H9 (cell line): ENCODE measurements at regions not wholly inside any gene's neighbourhood (a gene's known extent, or its start where the extent isn't known, plus 50 kb on each side); places are given as distances from the start of the nearest gene placed in this dataset.

Experiments
- DNase-seq: peaks from one replicate; pipeline ENCODE4 v3.0.0-alpha.2; 2017
- H2AFZ ChIP-seq: one replicate; pipeline ENCODE4 v1.6.1; 2013; ENCODE audit warnings: mild to moderate bottlenecking, low read length, control low read depth, moderate library complexity
- H2AK5ac ChIP-seq: 2 replicates; pipeline ENCODE4 v1.6.1; 2013; ENCODE audit warnings: low read length, control low read depth, mixed read lengths; ENCODE audit not compliant: insufficient read length
- H2BK120ac ChIP-seq: one replicate; pipeline ENCODE4 v1.6.1; 2013; ENCODE audit warnings: low read depth, mild to moderate bottlenecking, low read length, control low read depth, inconsistent platforms; ENCODE audit not compliant: poor library complexity, severe bottlenecking
- H2BK12ac ChIP-seq: 2 replicates; pipeline ENCODE4 v1.6.1; 2013; ENCODE audit warnings: low read length, control low read depth, mixed read lengths, low read depth; ENCODE audit not compliant: insufficient read length
- H2BK15ac ChIP-seq: 2 replicates; pipeline ENCODE4 v1.6.1; 2013; ENCODE audit warnings: low read depth, low read length, control low read depth
- H2BK20ac ChIP-seq: one replicate; pipeline ENCODE4 v1.6.1; 2013; ENCODE audit warnings: low read depth, mild to moderate bottlenecking, low read length, control low read depth, inconsistent platforms; ENCODE audit not compliant: poor library complexity, severe bottlenecking
- H2BK5ac ChIP-seq: 2 replicates; pipeline ENCODE4 v1.6.1; 2013; ENCODE audit warnings: low read length, control low read depth, mixed read lengths; ENCODE audit not compliant: insufficient read length
- H3K14ac ChIP-seq: 2 replicates; pipeline ENCODE4 v1.6.1; 2013; ENCODE audit warnings: low read length, control low read depth; ENCODE audit not compliant: insufficient read depth
- H3K18ac ChIP-seq: 2 replicates; pipeline ENCODE4 v1.6.1; 2013; ENCODE audit warnings: low read depth, mild to moderate bottlenecking, mixed read lengths, low read length, control low read depth; ENCODE audit not compliant: insufficient read length
- H3K23ac ChIP-seq: 2 replicates; pipeline ENCODE4 v1.6.1; 2013; ENCODE audit warnings: low read length, control low read depth, mixed read lengths, low read depth; ENCODE audit not compliant: insufficient read length
- H3K23me2 ChIP-seq: 2 replicates; pipeline ENCODE4 v1.6.1; 2013; ENCODE audit warnings: low read depth, mild to moderate bottlenecking, mixed read lengths, low read length, control low read depth; ENCODE audit not compliant: insufficient read length, poor library complexity, severe bottlenecking
- H3K27ac ChIP-seq: 2 replicates; pipeline ENCODE4 v1.5.1; 2013; ENCODE audit warnings: low read length, control low read depth, mixed read lengths, low read depth; ENCODE audit not compliant: insufficient read length
- H3K27me3 ChIP-seq: 2 replicates; pipeline ENCODE4 v1.6.1; 2013; ENCODE audit warnings: low read length, control low read depth, inconsistent platforms; ENCODE audit not compliant: insufficient read depth
- H3K4ac ChIP-seq: 2 replicates; pipeline ENCODE4 v1.6.1; 2013; ENCODE audit warnings: low read depth, mild to moderate bottlenecking, control low read depth, inconsistent platforms, low read length, moderate library complexity
- H3K4me1 ChIP-seq: 2 replicates; pipeline ENCODE4 v1.6.1; 2013; ENCODE audit warnings: low read length, control low read depth, inconsistent platforms; ENCODE audit not compliant: insufficient read depth
- H3K4me2 ChIP-seq: 2 replicates; pipeline ENCODE4 v1.6.1; 2013; ENCODE audit warnings: low read length, control low read depth, mixed read lengths; ENCODE audit not compliant: insufficient read length, insufficient read depth
- H3K56ac ChIP-seq: 2 replicates; pipeline ENCODE4 v1.6.1; 2013; ENCODE audit warnings: low read depth, mild to moderate bottlenecking, mixed read lengths, low read length, control low read depth; ENCODE audit not compliant: insufficient read length
- H3K79me1 ChIP-seq: 2 replicates; pipeline ENCODE4 v1.6.1; 2013; ENCODE audit warnings: low read depth, mild to moderate bottlenecking, moderate library complexity, low read length, control low read depth, inconsistent platforms; ENCODE audit not compliant: insufficient read depth, poor library complexity, severe bottlenecking
- H3K79me2 ChIP-seq: 2 replicates; pipeline ENCODE4 v1.6.1; 2013; ENCODE audit warnings: low read length, control low read depth, inconsistent platforms; ENCODE audit not compliant: insufficient read depth
- H3K9ac ChIP-seq: 2 replicates; pipeline ENCODE4 v1.6.1; 2013; ENCODE audit warnings: low read length, control low read depth, mixed read lengths; ENCODE audit not compliant: insufficient read length; ENCODE audit errors: extremely low read depth
- H3K9me3 ChIP-seq: one replicate; pipeline ENCODE4 v1.6.1; 2013; ENCODE audit warnings: low read depth, low read length, inconsistent platforms; ENCODE audit not compliant: control insufficient read depth
- H3T11ph ChIP-seq: one replicate; pipeline ENCODE4 v1.6.1; 2013; ENCODE audit warnings: mild to moderate bottlenecking, low read length, control low read depth, inconsistent platforms
- H4K20me1 ChIP-seq: one replicate; pipeline ENCODE4 v1.6.1; 2013; ENCODE audit not compliant: control insufficient read depth, insufficient read length, insufficient read depth
- H4K5ac ChIP-seq: 2 replicates; pipeline ENCODE4 v1.6.1; 2013; ENCODE audit warnings: low read depth, mild to moderate bottlenecking, mixed read lengths, low read length, control low read depth; ENCODE audit not compliant: insufficient read length
- H4K8ac ChIP-seq: replicated peaks from 2 replicates; pipeline ENCODE4 v1.6.1; 2013; ENCODE audit warnings: low read length, control low read depth, mixed read lengths, low read depth; ENCODE audit not compliant: insufficient read length
- H4K91ac ChIP-seq: 2 replicates; pipeline ENCODE4 v1.6.1; 2013; ENCODE audit warnings: low read depth, mild to moderate bottlenecking, moderate library complexity, mixed read lengths, low read length, control low read depth; ENCODE audit not compliant: insufficient read length
- H3K27ac Mint-ChIP-seq, 3 experiments: 2 replicates in 2 of 3; 3 replicates in 1 of 3; pipeline ENCODE4 v1.8.0; 2020 to 2021; ENCODE audit warnings: mixed read lengths in 3 of 3, mild to moderate bottlenecking in 1 of 3, moderate library complexity in 1 of 3
- H3K27me3 Mint-ChIP-seq: 2 replicates; pipeline ENCODE4 v1.8.0; 2021; ENCODE audit warnings: low read depth, mild to moderate bottlenecking, moderate library complexity, mixed read lengths
- H3K36me3 Mint-ChIP-seq, 3 experiments: 2 replicates in 2 of 3; 3 replicates in 1 of 3; pipeline ENCODE4 v1.8.0; 2020 to 2021; ENCODE audit warnings: low read depth in 3 of 3, mixed read lengths in 3 of 3; ENCODE audit not compliant: insufficient read depth in 1 of 3
- H3K4me1 Mint-ChIP-seq, 2 experiments: 2 replicates each; pipeline ENCODE4 v1.8.0; 2020; ENCODE audit warnings: mixed read lengths in 2 of 2
- H3K4me3 Mint-ChIP-seq, 2 experiments: 2 replicates in 1 of 2; 3 replicates in 1 of 2; pipeline ENCODE4 v1.8.0; 2020 to 2021; ENCODE audit warnings: mild to moderate bottlenecking in 2 of 2, mixed read lengths in 2 of 2, moderate library complexity in 1 of 2
- H3K9me3 Mint-ChIP-seq, 2 experiments: 2 replicates in 1 of 2; 3 replicates in 1 of 2; pipeline ENCODE4 v1.8.0; 2020; ENCODE audit warnings: mild to moderate bottlenecking in 2 of 2, mixed read lengths in 2 of 2, moderate library complexity in 1 of 2
- CTCF ChIP-seq: fragments of 200-600 bp; sonication (generic); conservative IDR thresholded peaks from 3 replicates; pipeline ENCODE4 v1.8.0; 2021; ENCODE audit warnings: antibody characterized with exemption, mild to moderate bottlenecking
- WGBS: extraction: QIAGEN DNeasy Blood & Tissue Kit; methylation state at CpG from one replicate; pipeline ENCODE4 v1.1.7; 2013; ENCODE audit warnings: missing lambda C conversion rate, low lambda C conversion rate, mixed read lengths; ENCODE audit not compliant: insufficient read length; ENCODE audit errors: extremely low coverage; 5-methylcytosine and 5-hydroxymethylcytosine counted together

- Histone ChIP-seq H3K79me2 (no peaks in the 10 kb centered on the region), H2BK12ac (no peak overlapping the region), H3K56ac (no peak overlapping the region), H3K4me1 (no peaks in the 10 kb centered on the region), H3K23ac (no peak overlapping the region), H3K9me3 (no peaks in the 10 kb centered on the region), H2BK120ac (no peak overlapping the region), H3K4ac (no peak overlapping the region), H3T11ph (no peak overlapping the region), H3K18ac (no peak overlapping the region), H4K20me1 (no peaks in the 10 kb centered on the region), H4K91ac (no peak overlapping the region), H2BK5ac (no peak overlapping the region), H3K79me1 (no peaks in the 10 kb centered on the region), H4K8ac (no peak overlapping the region), H3K23me2 (no peaks in the 10 kb centered on the region), H2BK15ac (no peak overlapping the region), H3K27ac (no peak overlapping the region), H3K14ac (no peak overlapping the region), H3K4me2 (no peak overlapping the region), H2BK20ac (no peak overlapping the region), H2AK5ac (no peak overlapping the region), H3K27me3 (no peaks in the 10 kb centered on the region), H3K9ac (no peak overlapping the region), H4K5ac (no peak overlapping the region), H2AFZ (no peak overlapping the region)
- H3K4me1 Mint-ChIP-seq: peaks cover 0 to 3% of the 10 kb centered on the region in 2 experiments; a peak in 1 of 4 replicates
- no peak overlapping the region for H3K4me3 Mint-ChIP-seq
- H3K36me3 Mint-ChIP-seq: peaks cover 0 to 19% (median 6%) of the 10 kb centered on the region in 3 experiments; a peak in 6 of 7 replicates
- H3K9me3 Mint-ChIP-seq: peaks cover 15 to 24% of the 10 kb centered on the region in 2 experiments
- TF ChIP-seq CTCF: no peak
- DNase-seq: no peak
- no peaks in the 10 kb centered on the region; the same call in 1 of the 2 replicates for H3K27me3 Mint-ChIP-seq
- no CpG with 5 or more reads among the region's 1 CpG for WGBS
- no peak overlapping the region for H3K27ac Mint-ChIP-seq
Observed at GRCh38 chr3:107294117-107294516, 83.1 kb upstream of the CCDC54 start.
